ENCODE measurements at regions not wholly inside any gene's neighbourhood (a gene's known extent, or its start where the extent isn't known, plus 50 kb on each side); places are given as distances from the start of the nearest gene placed in this dataset.
"Not testable (repeated sequence)": the region's sequence is repeated elsewhere in the genome, so short reads cannot be mapped to it uniquely, and the experiment has no call there.

- no peaks in the 10 kb centered on the region for H3K9me2 ChIP-seq (replicated peaks; ENCODE audit: control insufficient read depth, low read length)
Measured at GRCh38 chr18:65671621-65672415, 79.0 kb upstream of the CDH7 start.

GRCh38 chr18:65670145-65670544 is 80.7 kb upstream of the CDH7 start:
- not testable (repeated sequence) for H4K20me1 ChIP-seq (ENCODE audit: control insufficient read depth, insufficient read depth, low read depth, low read length); H3K4me3 ChIP-seq (ENCODE audit: low read length); H3K27me3 ChIP-seq (ENCODE audit: control insufficient read depth, low read length); H3K4me2 ChIP-seq (ENCODE audit: low read length); H3K27ac ChIP-seq (ENCODE audit: low read depth, low read length); H3K4me1 ChIP-seq (ENCODE audit: control insufficient read depth, low read length); H3K9me2 ChIP-seq (replicated peaks; ENCODE audit: control insufficient read depth, low read length); H3K79me2 ChIP-seq (ENCODE audit: control insufficient read depth, low read length); H3F3A ChIP-seq (ENCODE audit: control insufficient read depth, insufficient read depth); H3K9me3 ChIP-seq (ENCODE audit: control insufficient read depth, insufficient read depth, low read length); H3K36me3 ChIP-seq (ENCODE audit: control insufficient read depth, low read length)

More at GRCh38 chr18:65671621-65672415, 79.0 kb upstream of the CDH7 start:
- Histone ChIP-seq H3K27me3 (ENCODE audit: control insufficient read depth, low read length) (no peaks in the 10 kb centered on the region), H3K79me2 (ENCODE audit: control insufficient read depth, low read length) (no peaks in the 10 kb centered on the region), H4K20me1 (ENCODE audit: control insufficient read depth, insufficient read depth, low read depth, low read length) (no peaks in the 10 kb centered on the region), H3K27ac (ENCODE audit: low read depth, low read length) (no peak overlapping the region), H3F3A (ENCODE audit: control insufficient read depth, insufficient read depth) (no peaks in the 10 kb centered on the region), H3K4me3 (ENCODE audit: low read length) (no peak overlapping the region), H3K36me3 (ENCODE audit: control insufficient read depth, low read length) (no peaks in the 10 kb centered on the region), H3K4me1 (ENCODE audit: control insufficient read depth, low read length) (no peaks in the 10 kb centered on the region), H3K4me2 (ENCODE audit: low read length) (no peak overlapping the region), H3K9me3 (ENCODE audit: control insufficient read depth, insufficient read depth, low read length) (no peaks in the 10 kb centered on the region)
- TF ChIP-seq CTCF (IDR thresholded peaks at IDR 0.05; ENCODE audit: low read depth, low read length, poor library complexity, severe bottlenecking) (no peak), EZH2phosphoT487 (IDR thresholded peaks at IDR 0.05; ENCODE audit: borderline replicate concordance, low read length) (no peak)

GRCh38 chr18:65661391-65661790 is 89.4 kb upstream of the CDH7 start:
- H3K9me3 ChIP-seq (ENCODE audit: control insufficient read depth, insufficient read depth, low read length), result no peaks in the 10 kb centered on the region
- no peak overlapping the region for H3K4me3 ChIP-seq (ENCODE audit: low read length)
- no peaks in the 10 kb centered on the region for H3K36me3 ChIP-seq (ENCODE audit: control insufficient read depth, low read length)
- H3K27me3 ChIP-seq (ENCODE audit: control insufficient read depth, low read length), result no peaks in the 10 kb centered on the region
- H3K4me1 ChIP-seq (ENCODE audit: control insufficient read depth, low read length), result no peaks in the 10 kb centered on the region
- no peaks in the 10 kb centered on the region for H3K9me2 ChIP-seq (replicated peaks; ENCODE audit: control insufficient read depth, low read length)
- no peak overlapping the region for H3K4me2 ChIP-seq (ENCODE audit: low read length)
- no peaks in the 10 kb centered on the region for H3K79me2 ChIP-seq (ENCODE audit: control insufficient read depth, low read length)
- no peaks in the 10 kb centered on the region for H4K20me1 ChIP-seq (ENCODE audit: control insufficient read depth, insufficient read depth, low read depth, low read length)
- TF ChIP-seq EZH2phosphoT487 (IDR thresholded peaks at IDR 0.05; ENCODE audit: borderline replicate concordance, low read length) (no peak), CTCF (IDR thresholded peaks at IDR 0.05; ENCODE audit: low read depth, low read length, poor library complexity, severe bottlenecking) (no peak)
- no peaks in the 10 kb centered on the region for H3F3A ChIP-seq (ENCODE audit: control insufficient read depth, insufficient read depth)
- no peak overlapping the region for H3K27ac ChIP-seq (ENCODE audit: low read depth, low read length)

GRCh38 chr18:65659912-65660311 is 90.9 kb upstream of the CDH7 start:
- no peaks in the 10 kb centered on the region for H4K20me1 ChIP-seq (ENCODE audit: control insufficient read depth, insufficient read depth, low read depth, low read length)
- H3K36me3 ChIP-seq (ENCODE audit: control insufficient read depth, low read length), result no peaks in the 10 kb centered on the region
- H3K4me3 ChIP-seq (ENCODE audit: low read length), result no peak overlapping the region
- H3K4me1 ChIP-seq (ENCODE audit: control insufficient read depth, low read length), result no peaks in the 10 kb centered on the region
- H3K9me2 ChIP-seq (replicated peaks; ENCODE audit: control insufficient read depth, low read length), result no peaks in the 10 kb centered on the region
- H3F3A ChIP-seq (ENCODE audit: control insufficient read depth, insufficient read depth), result no peaks in the 10 kb centered on the region
- no peaks in the 10 kb centered on the region for H3K79me2 ChIP-seq (ENCODE audit: control insufficient read depth, low read length)
- no peaks in the 10 kb centered on the region for H3K27me3 ChIP-seq (ENCODE audit: control insufficient read depth, low read length)
- TF ChIP-seq CTCF (IDR thresholded peaks at IDR 0.05; ENCODE audit: low read depth, low read length, poor library complexity, severe bottlenecking) (no peak), EZH2phosphoT487 (IDR thresholded peaks at IDR 0.05; ENCODE audit: borderline replicate concordance, low read length) (no peak)
- no peak overlapping the region for H3K4me2 ChIP-seq (ENCODE audit: low read length)
- H3K9me3 ChIP-seq (ENCODE audit: control insufficient read depth, insufficient read depth, low read length), result no peaks in the 10 kb centered on the region
- no peak overlapping the region for H3K27ac ChIP-seq (ENCODE audit: low read depth, low read length)
